ENCODE measurements at regions not wholly inside any gene's neighbourhood (a gene's known extent, or its start where the extent isn't known, plus 50 kb on each side); places are given as distances from the start of the nearest gene placed in this dataset.

DNA sequence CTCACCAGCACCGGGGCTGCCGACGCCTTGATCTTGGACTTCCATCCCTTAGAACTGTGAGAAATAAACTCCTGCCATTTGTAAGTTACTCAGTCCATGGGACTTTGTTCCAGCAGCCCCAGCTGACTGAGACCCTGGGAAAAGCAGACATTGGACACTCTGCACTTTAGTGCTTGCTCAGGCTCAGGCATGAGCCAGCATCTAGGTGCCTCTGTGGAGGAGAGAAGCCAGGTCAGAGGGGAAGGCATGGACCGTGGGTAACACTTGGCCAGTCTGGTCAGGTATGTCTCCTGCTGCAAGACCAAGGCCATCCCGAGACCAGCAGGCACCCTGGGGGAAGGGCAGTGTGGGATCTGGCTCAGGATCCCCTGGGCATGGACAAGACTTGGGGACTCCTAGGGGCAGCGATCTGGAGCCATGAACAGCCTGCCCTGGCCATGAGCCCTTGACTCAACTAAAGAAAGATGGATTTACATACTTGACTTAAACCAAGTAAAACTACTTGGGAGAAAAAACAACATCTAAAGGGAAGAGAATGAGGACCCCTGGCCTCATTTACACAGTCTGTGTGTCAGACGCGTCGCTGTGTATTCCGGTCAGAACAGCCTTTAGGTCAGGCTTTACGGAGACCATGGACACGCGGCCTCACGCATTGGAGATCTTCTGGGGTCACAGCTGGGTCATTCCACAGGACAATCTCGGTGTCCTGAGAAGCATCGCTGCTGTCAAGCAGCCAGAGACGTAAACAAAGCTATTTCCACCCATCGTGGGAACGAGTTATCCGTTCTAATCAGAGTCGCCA, 497.1 kb downstream of the BRD1 start:
- DNase-seq = no peak

DNA sequence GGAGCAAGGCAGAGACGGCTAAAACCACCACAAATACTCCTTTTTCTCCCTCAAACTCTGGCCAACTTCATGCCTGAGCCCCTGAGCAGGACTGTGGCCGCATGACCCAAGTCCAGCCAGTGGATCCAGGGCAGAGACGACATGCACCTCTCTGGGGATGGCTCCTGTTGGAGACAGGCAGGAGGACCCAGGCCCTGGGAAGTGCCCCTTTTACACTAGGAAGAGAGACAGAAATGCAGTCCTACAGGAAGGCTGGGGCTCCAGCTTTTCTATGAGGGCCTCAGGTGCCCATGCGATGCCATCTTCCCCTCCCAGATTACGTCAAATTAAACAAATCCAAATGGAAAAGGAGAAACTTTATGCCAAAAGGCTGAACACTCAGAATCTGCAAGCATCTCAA, 498.0 kb downstream of the BRD1 start:
- DNase-seq = no peak

DNA sequence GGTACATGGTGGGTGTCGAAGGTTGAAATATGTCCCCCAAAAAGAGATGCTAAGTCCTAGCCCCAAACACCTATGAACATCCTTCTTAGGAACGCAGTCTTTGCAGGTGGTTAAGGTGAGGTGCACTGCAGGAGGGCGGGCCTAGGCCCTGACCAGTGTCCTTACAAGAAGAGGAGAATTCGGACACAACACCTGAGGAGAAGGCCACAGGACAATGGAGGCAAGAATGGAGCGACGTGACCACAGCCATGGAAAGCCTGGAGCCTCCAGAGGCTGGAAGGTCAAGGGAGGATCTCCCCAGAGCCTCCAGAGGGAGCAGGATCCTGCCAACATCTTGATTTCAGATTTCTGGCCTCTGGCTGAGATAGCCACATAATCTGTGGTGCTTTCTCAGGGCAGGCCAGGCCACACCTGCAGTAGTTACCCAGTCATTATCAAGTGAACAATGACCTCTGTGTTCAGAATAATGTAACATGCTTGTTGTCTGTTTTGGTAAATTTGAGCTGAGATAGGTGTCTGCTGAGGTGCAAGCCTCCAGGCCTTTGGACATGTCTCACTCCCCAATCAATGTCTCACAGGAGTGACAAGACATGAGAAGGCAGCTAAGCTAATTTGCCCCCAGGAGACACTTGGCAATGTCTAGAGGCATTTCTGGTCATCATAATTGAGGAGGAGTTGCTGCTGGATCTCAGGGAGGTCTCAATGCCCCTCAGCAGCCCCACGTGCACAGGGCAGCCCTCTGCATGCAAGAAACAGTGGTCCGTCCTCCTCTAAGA, 498.9 kb downstream of the BRD1 start:
- DNase-seq = no peak

DNA sequence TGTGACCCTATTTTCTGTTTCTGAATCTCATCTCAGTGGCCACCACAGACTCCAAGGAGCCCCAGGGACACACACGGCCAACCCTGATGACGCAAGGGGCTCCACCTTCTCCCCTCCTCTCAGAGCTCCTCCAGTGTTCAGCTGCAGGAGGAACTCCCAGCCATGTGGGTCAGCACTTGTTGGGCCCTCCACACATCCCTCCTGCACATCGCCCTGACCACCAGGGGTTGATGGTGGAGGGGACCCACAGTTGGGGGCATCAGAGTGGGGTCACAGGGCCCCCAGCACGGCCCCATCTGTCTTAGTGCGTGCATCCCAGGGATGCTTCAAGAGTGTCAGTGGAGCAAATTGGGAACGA, 499.6 kb downstream of the BRD1 start:
- no peak for DNase-seq

DNA sequence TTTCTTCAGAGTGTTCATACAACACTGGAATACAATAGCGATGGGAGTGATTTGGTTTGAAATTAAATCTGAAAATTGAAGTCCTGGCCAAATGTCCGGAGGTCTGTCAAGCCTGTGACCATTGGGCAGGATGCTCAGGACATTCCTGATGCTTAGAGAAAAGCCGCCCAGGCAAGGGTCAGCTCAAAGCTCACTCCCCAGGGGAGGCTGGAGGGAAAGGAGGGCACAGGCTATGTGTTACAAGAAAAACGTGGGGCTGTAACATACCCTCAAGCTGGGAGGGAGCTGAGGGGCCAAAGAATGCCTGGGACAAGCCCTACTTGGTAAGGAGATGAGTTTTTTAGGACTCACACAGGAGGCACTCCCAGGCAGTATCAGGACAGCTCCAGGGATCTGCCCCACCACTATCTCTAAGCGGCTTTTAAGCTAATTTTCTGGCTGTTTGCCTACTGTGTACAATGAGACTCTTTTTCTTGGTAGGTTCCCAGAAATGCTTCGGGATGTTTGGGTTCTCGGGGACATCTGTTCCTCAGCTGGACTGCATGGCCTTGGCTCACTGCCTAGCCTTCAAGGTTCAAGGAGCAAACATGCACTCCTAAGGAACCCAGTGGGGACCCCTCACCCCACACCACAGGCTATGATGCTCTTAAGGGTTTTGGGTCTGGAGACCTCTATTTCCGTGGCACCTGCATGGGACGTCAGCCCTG, 500.1 kb downstream of the BRD1 start:
- DNase-seq = no peak

DNA sequence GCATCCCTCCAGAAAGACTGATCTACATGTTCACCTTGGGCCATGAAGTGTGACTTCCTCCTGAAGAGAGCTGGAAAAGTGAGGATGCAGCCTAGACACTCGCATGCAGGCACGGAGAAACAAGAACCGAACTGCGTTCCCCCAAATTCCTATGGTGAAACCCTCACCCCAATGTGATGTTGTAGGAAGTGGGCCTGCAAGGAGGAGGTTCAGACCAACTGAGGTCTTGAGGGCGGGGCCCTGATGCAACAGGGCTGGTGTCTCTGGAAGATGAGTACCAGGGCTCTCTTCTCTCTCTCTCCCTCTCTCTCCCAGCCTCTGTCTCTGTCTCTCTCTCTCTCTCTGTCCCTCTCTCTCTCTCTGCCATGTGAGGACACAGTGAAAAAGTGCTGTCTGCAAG, 501.1 kb downstream of the BRD1 start:
- no peak for DNase-seq

DNA sequence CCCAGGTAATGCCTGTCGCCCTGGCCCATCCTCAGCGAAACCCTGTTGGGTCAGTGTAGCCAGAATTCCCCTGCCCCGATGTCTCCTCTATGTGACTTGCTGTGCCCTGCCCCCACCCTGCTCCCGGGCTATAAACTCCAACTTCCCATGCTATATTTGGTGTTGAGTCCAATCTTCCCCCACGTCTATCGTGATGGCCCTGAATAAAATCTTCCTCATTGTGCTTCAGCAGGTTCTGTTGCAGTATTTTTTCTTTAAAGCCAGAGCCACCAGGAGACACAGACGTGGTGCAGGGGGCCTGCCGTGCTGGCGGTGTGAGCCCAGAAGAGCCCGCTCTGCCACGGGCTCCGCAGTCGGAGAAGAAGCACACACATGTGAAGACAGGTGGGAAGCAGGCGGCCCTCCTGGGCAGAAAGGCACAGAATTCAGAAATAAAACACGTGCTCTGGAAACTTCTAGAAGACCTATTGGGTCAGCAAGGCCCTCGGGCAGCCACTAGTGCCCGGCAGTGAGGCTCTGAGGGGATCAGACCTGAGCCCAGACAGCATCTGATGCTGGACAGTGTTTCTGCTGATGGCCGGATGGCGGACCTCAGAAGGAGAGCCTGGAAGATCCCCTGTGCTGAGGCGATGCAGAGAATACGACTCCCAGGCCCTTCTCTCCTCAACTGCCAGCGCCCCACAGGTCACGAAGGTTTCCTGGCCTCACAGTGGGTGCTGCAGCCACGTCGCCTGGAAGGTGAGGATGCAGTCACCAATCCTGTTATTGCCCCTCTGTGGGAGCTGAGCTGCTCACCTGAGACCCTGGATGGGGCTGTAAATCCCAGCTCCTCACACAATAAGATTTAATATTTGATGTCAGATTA, 501.9 kb downstream of the BRD1 start:
- DNase-seq = no peak

DNA sequence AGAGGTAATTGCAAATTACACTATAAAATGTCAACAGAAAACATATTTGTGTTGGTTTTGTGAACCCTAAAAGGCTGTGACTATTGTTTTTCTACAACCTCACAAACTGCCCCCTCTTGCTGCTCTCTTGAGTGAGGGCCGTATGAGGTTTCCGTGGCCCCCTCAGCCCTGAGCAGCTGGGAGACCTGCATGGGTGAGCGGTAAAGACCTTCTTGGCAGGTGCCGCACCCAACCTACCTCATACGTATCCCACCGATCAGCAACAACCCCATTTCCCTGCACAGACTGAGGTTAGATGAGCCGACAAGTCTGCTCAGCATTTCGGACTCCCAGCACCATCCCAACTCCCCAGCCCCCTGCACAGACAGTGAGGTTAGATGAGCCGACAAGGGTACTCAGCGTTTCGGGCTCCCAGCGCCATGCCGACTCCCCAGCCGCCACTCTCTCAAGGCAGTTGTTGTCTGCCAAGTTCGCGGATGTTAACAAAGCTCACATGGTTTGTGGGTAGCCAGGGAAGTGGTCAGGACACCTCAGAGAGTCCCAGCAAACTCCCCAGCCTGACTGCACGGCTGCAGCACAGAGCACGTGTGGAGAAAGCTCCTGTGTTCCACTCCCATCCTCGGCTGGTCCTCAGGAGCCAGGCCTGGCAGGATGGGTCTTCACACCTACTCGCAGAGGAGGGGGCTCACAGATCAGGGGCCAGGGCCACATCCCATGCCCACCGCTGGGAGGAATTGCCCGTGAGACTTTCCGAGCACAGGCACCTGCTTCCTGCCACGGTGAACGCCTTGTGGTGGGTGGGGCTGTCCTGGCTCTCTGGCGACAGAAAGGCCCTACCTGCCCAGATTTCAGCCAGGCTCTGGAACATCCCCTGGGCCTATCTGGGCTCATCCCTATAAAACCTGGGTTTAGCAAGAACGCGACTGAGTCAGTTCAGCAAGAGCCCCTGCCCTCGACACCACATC, 502.9 kb downstream of the BRD1 start:
- DNase-seq = no peak

DNA sequence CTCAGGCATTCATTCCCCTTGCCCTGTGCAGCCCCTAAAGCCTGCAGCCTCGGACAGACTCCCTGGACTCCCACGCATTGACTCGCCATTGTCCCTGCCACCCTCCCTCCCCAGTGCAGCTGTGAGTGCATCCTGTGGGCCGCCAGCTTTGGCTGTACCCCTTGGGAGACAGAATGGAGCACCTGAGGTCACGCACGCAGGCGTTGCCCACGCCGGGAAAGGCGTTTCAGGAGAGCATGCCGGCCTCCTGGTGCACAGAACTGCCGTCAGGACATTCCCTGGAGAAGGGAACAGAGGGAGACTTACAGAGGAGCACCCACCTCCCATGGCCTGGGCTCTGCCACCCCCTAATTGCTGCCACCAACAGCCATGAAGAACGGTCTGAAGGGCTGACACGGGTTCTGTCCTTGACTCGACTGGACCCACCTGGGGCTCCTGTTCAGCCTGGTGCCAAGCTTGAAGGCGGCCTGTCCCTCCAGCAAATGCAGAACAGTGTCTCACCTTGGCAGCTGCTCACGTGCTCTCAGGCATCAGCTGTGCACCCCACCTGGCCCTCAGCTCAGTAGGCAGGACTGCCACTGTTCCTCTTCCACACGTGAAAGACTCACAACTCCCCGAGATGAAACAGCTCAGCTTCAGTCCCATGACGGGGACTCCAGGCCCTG, 503.8 kb downstream of the BRD1 start:
- DNase-seq = no peak

DNA sequence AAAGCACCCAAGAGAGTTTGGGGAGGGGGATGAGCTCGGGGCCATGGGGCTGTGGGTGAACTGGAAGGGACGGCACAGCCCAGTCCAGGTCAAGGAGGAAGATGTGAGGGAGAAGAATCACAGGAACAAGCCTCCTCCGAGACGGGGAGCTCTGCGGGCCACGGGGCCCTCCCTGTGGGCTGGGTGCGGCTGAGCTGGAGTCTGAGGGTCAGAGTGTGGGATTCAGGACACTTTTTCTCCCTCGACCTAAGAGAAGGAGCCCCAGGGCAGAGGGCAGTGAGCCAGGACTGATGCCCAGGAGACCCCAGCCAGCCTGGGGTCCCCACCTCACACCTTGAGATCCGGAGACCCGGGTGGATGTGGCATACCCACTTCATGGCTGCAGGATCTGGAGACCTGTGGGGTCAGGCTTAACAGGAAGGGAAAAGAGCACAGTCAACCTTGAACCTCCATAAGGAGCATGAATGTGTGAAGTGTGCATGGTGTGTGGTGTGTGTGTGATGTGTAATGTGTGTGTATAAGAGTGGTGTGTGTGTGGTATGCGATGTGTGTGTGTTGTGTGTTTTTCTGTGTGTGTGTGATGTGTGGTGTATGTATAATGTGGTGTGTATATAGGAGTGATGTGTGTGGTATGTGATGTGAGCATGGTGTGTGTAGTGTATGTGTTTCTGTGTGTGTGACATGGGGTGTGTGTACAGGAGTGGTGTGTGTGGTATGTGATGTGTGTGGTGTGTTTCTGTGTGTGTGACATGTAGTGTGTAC, 504.6 kb downstream of the BRD1 start:
- DNase-seq = no peak

DNA sequence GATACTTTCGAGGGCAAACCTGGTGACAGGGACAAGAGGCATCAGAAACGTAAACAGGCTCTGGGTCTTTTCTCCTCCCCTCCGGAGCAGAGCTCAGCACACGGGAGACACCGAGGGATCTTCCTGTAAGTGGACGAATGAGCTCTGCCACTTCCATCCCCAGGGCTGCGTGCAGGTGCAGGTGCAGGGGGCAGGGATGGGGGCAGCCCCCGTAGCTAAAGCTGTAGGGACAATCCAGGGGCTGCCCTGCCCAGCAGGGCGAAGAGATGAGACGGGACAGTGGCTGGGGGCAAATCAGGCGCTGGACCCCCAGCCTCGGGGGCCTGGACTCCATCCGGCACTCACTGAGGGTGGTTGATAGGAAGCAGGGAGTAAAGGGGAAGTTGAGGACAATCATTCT, 505.4 kb downstream of the BRD1 start:
- no peak for DNase-seq

DNA sequence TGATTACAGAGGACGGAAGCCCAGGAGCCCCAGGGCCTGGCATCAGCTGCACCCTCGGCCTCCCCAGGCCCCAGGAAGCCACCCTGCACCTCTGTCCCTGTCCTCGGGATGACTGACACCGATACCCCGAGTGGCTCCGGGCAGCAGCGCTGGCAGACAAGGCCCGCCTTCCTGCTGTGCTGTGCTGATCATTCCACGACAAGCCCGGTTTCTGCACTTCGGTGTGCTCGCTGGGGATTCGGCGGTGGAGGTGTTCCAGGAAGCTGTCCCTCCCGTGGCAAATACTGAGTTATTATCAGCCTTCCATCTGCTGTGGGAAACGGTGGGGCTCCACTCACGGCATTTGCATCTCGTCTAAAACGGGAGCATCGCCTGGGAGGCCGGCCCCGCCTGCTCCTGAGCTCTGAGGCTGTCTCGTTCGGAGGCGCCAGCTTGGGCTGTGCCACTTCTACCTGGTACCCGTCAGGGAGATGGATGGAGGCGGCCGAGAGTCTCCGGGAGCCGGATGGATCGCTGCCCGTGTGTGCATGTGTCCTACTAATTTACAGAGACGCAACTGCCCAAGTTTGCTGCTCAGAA, 506.1 kb downstream of the BRD1 start:
- DNase-seq = no peak

DNA sequence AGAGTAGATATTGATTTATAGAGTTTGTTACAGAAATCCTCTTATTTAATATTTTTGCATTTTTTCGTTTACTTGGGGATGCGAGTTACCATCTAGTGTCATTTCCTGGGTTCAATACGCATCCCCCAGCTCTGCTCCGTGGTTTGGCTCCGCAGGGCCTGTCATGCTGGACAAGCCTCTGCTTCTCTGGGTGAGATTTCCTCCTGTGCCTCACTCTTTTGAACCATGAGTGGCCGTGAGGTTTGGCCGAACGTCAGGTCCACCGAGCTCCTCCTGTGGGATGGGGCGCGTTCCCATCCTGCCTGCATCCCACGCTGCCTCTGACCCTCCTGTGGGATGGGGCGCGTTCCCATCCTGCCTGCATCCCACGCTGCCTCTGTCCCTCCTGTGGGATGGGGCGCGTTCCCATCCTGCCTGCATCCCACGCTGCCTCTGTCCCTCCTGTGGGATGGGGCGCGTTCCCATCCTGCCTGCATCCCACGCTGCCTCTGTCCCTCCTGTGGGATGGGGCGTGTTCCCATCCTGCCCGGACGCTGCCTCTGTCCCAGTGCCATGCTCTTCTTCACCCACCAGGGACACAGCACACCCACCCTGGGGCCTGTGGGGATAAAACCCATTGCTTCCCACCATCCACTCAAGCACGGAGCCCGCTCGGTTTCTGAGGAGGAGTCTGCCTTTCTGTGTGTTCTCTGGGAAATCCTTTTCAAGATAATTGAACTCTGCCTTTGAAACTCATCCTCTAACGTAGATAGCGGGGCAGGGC, 506.8 kb downstream of the BRD1 start:
- no peak for DNase-seq

DNA sequence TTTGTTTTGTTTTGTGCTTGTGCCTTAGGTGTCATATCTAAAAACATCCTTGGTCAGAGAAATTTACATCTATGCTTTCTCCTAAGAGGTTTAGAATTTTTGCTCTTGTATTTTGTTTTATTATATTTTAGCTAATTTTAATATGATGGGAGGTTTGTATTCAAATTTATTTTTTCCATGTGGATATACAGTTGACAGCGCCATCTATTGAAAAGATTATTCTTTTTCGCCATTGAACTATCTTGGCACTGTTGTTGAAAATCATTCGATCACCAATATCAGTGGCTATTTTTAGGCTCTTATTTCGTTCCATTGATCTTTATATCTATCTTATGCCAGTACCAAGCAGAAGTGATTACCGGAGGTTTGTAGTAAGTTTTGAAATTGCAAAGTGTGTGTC, 510.3 kb downstream of the BRD1 start:
- DNase-seq = no peak

DNA sequence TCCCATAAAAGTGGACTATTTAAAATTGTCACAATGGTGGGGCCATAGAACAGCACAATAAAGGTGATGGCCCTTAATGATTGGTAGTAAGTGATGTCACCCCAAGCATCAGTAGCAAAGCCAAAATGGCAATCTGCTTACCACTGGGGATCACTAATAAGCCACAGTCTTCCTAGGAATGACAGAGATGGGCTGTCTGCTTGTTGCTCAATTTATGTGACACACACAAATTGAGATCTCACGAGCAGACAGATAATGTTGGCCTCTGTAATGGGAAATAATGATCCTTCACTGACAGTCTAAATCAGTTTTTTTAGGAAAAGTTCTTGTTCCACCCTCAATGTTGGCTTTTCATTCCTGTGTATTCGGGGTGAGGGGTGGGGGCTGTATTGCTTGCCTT, 515.1 kb downstream of the BRD1 start:
- no peak for DNase-seq

DNA sequence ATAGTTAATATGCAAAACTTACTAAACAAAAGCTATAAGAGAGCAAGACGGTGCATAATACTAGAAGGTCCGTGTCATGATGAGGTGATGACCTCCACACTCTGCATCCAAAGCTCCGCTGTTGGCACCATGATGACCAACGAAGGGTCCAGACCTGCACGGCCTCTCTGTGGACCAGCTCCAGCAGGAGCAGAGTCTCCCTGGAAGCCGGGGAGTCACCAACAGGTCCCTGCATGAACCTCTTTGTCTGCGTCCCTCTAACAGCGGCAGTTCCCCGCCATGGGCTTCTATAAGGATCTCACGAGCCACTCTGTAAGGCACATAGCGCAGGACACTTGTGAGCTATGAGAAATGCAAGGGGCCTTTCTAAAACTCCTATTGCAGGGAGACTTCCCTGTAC, 517.3 kb downstream of the BRD1 start:
- no peak for DNase-seq

DNA sequence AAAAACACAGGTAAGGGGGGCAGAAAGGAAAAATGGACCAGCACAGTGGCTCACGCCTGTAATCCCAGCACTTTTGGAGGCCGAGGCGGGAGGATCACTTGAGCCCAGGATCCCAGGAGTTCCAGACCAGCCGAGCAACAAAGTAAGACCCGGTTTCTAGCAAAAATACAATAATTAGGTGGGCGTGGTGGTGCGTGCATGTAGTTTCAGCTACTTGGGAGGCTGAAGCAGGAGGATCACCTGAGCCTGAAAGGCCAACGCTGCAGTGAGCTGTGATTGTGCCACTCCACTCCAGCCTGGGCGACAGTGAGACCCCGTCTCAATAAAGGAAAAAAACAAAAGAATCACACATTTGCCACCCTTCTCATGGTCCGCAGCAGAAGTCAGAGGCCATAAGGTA, 519.4 kb downstream of the BRD1 start:
- no peak for DNase-seq

DNA sequence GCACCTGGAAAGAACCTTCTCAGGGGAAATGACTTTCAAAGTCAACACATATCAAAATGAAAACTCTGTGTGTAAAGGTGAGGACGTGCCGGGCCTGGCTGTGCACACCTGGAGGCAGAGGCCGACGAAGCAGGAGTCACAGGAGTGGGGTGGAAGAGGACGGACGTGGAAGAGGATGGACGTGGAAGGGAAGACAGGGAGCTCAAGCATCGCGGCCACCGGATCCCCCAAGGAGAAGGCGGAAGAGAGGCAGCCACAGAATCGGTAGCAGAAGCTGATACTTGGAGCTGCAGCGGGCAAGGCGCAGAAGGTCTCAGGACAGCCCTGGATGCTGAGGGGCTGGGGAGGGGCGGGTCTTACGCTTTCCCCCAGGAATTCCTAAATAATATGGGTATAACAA, 519.8 kb downstream of the BRD1 start:
- no peak for DNase-seq

DNA sequence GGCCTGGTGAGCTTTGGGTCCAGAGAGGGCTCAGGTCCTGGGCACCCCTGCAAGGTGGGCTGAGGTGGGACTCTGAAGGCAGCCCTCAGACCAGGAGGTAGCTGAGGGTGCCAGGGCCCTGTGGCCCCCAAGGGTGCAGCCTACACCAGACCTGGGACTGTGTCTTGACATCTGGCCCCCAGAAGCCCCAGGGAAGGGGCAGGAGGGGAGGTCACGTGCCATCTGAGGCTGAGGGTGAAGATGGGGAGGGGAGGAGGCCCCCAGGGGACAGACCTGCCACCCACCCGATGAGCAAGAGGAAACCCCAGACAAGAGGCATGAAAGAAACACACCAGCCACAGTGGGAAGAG, 520.2 kb downstream of the BRD1 start:
- DNase-seq = no peak

Measured in EL (cell line).